ENCODE measurements at regions not wholly inside any gene's neighbourhood (a gene's known extent, or its start where the extent isn't known, plus 50 kb on each side); places are given as distances from the start of the nearest gene placed in this dataset.

GRCh38 chr17:20852239-20852989, 190.4 kb downstream of the USP22 start (continued):
- TF ChIP-seq, protein P1, sequence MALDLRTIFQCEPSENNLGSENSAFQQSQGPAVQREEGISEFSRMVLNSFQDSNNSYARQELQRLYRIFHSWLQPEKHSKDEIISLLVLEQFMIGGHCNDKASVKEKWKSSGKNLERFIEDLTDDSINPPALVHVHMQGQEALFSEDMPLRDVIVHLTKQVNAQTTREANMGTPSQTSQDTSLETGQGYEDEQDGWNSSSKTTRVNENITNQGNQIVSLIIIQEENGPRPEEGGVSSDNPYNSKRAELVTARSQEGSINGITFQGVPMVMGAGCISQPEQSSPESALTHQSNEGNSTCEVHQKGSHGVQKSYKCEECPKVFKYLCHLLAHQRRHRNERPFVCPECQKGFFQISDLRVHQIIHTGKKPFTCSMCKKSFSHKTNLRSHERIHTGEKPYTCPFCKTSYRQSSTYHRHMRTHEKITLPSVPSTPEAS (tag by site-specific recombination; IDR thresholded peaks at IDR 0.05), result no peak
- TF ChIP-seq ZNF785 (tag by site-specific recombination; IDR thresholded peaks at IDR 0.05) (no peak), ZNF140 (tag by site-specific recombination; IDR thresholded peaks at IDR 0.05) (no peak), ZEB2 (tag by site-specific recombination; IDR thresholded peaks at IDR 0.05) (no peak), ZNF48 (tag by site-specific recombination; IDR thresholded peaks at IDR 0.05) (no peak), KLF8 (tag by site-specific recombination; IDR thresholded peaks at IDR 0.05) (peak; percentile 55; the same call in 1 of the 2 replicates), SALL2 (tag by site-specific recombination; IDR thresholded peaks at IDR 0.05; ENCODE audit: borderline replicate concordance) (no peak), KLF1 (tag by site-specific recombination; IDR thresholded peaks at IDR 0.05) (no peak), ZNF629 (tag by site-specific recombination; IDR thresholded peaks at IDR 0.05) (peak; percentile 34; the same call in 1 of the 2 replicates), BCL11B (tag by site-specific recombination; IDR thresholded peaks at IDR 0.05; ENCODE audit: low read depth) (no peak), BCL11A (tag by site-specific recombination; IDR thresholded peaks at IDR 0.05; ENCODE audit: low read depth) (no peak), ZNF664 (tag by site-specific recombination; IDR thresholded peaks at IDR 0.05) (no peak), ZNF138 (tag by site-specific recombination; IDR thresholded peaks at IDR 0.05; ENCODE audit: borderline replicate concordance) (no peak), ZNF362 (tag by site-specific recombination; IDR thresholded peaks at IDR 0.05) (0 out of 2 replicates have a peak, but pooled peaks have one; percentile 61), TRIM28 (IDR thresholded peaks at IDR 0.05; ENCODE audit: borderline replicate concordance, low read length) (0 out of 2 replicates have a peak, but pooled peaks have one; percentile 18), ZNF404 (tag by site-specific recombination; IDR thresholded peaks at IDR 0.05) (no peak), ZNF223 (tag by site-specific recombination; IDR thresholded peaks at IDR 0.05) (no peak), ZNF660 (tag by site-specific recombination; IDR thresholded peaks at IDR 0.05) (0 out of 2 replicates have a peak, but pooled peaks have one; percentile 58), ZNF366 (tag by site-specific recombination; conservative IDR thresholded peaks at IDR 0.05) (peak; percentile 63; the same call in 1 of the 2 replicates), ZSCAN5A (tag by site-specific recombination; IDR thresholded peaks at IDR 0.05) (no peak), TCF7L2 (IDR thresholded peaks at IDR 0.05; ENCODE audit: borderline replicate concordance, low read depth, low read length) (no peak), WT1 (tag by site-specific recombination; IDR thresholded peaks at IDR 0.05) (no peak), GLI4 (tag by site-specific recombination; IDR thresholded peaks at IDR 0.05) (no peak)
- TF ChIP-seq, protein P2, sequence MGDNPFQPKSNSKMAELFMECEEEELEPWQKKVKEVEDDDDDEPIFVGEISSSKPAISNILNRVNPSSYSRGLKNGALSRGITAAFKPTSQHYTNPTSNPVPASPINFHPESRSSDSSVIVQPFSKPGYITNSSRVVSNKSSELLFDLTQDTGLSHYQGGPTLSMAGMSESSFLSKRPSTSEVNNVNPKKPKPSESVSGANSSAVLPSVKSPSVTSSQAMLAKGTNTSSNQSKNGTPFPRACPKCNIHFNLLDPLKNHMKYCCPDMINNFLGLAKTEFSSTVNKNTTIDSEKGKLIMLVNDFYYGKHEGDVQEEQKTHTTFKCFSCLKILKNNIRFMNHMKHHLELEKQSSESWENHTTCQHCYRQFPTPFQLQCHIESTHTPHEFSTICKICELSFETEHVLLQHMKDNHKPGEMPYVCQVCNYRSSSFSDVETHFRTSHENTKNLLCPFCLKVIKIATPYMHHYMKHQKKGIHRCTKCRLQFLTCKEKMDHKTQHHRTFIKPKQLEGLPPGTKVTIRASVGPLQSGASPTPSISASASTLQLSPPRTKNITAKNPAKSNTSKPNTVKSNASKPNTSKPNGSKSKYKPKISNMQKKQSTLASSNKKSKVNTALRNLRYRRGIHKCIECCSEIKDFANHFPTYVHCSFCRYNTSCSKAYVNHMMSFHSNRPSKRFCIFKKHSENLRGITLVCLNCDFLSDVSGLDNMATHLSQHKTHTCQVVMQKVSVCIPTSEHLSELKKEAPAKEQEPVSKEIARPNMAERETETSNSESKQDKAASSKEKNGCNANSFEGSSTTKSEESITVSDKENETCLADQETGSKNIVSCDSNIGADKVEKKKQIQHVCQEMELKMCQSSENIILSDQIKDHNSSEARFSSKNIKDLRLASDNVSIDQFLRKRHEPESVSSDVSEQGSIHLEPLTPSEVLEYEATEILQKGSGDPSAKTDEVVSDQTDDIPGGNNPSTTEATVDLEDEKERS (tag by site-specific recombination; IDR thresholded peaks at IDR 0.05), result no peak
- TF ChIP-seq, protein P3, sequence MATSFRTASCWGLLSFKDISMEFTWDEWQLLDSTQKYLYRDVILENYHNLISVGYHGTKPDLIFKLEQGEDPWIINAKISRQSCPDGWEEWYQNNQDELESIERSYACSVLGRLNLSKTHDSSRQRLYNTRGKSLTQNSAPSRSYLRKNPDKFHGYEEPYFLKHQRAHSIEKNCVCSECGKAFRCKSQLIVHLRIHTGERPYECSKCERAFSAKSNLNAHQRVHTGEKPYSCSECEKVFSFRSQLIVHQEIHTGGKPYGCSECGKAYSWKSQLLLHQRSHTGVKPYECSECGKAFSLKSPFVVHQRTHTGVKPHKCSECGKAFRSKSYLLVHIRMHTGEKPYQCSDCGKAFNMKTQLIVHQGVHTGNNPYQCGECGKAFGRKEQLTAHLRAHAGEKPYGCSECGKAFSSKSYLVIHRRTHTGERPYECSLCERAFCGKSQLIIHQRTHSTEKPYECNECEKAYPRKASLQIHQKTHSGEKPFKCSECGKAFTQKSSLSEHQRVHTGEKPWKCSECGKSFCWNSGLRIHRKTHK (tag by site-specific recombination; IDR thresholded peaks at IDR 0.05), result no peak
- TF ChIP-seq, protein P4, sequence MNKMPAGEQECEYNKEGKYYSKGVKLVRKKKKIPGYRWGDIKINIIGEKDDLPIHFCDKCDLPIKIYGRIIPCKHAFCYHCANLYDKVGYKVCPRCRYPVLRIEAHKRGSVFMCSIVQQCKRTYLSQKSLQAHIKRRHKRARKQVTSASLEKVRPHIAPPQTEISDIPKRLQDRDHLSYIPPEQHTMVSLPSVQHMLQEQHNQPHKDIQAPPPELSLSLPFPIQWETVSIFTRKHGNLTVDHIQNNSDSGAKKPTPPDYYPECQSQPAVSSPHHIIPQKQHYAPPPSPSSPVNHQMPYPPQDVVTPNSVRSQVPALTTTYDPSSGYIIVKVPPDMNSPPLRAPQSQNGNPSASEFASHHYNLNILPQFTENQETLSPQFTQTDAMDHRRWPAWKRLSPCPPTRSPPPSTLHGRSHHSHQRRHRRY (tag by site-specific recombination; IDR thresholded peaks at IDR 0.05), result no peak
- TF ChIP-seq, protein P5, sequence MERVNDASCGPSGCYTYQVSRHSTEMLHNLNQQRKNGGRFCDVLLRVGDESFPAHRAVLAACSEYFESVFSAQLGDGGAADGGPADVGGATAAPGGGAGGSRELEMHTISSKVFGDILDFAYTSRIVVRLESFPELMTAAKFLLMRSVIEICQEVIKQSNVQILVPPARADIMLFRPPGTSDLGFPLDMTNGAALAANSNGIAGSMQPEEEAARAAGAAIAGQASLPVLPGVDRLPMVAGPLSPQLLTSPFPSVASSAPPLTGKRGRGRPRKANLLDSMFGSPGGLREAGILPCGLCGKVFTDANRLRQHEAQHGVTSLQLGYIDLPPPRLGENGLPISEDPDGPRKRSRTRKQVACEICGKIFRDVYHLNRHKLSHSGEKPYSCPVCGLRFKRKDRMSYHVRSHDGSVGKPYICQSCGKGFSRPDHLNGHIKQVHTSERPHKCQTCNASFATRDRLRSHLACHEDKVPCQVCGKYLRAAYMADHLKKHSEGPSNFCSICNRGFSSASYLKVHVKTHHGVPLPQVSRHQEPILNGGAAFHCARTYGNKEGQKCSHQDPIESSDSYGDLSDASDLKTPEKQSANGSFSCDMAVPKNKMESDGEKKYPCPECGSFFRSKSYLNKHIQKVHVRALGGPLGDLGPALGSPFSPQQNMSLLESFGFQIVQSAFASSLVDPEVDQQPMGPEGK (tag by site-specific recombination; IDR thresholded peaks at IDR 0.05), result no peak; the same call in 1 of the 2 replicates

Data from HEK293 (cell line).